NB4 (cell line): ENCODE measurements at regions not wholly inside any gene's neighbourhood (a gene's known extent, or its start where the extent isn't known, plus 50 kb on each side); places are given as distances from the start of the nearest gene placed in this dataset.

ENCODE experiments used
- DNase-seq: peaks from one replicate; pipeline ENCODE4 v3.0.0; 2010; ENCODE audit warnings: low read depth
- H3K4me3 ChIP-seq: one replicate; pipeline ENCODE4 v1.5.1; 2011; ENCODE audit warnings: mild to moderate bottlenecking, low read depth, low read length, moderate library complexity
- MYC ChIP-seq: IDR thresholded peaks from 2 replicates; pipeline ENCODE4 v1.6.1; 2011; ENCODE audit warnings: low read depth, low read length
- POLR2A ChIP-seq: IDR thresholded peaks from 2 replicates; pipeline ENCODE4 v1.6.1; 2011; ENCODE audit warnings: mild to moderate bottlenecking; ENCODE audit not compliant: insufficient read length; ENCODE audit errors: extremely low read depth
- TF ChIP-seq, protein P1 (sequence below): IDR thresholded peaks from 2 replicates; pipeline ENCODE4 v1.6.1; 2011; ENCODE audit warnings: low read depth, low read length
- TF ChIP-seq, protein P2 (sequence below): IDR thresholded peaks from one replicate; pipeline ENCODE4 v1.5.1; 2012; ENCODE audit warnings: low read depth, low read length

DNA sequence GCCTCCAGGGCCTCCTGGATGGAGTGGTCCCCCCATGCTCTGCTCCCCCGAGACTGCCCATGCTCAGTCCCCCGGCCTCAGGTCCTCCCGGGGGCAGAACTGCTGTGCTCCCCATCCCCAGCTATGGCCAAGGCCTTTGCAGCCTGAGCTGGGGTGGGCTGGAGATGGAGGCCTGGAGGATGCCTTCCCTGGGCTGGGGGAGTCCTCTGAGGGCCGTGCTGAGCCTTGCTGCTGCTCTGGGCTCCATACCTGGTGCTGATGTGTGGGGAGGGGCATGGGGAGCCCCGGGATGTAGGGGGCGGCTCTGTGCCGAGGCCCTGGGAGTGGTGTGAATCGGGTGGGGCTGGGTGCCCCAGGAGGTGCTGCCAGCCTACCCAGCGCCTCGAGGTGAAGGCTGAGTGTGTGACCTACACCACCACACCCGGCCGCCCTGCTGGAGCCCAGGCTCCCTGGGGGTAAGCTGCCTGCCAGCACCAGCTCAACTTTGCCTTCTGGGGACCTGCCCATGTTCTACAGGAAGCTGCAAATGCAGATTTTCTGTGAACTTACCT lies 109.5 kb downstream of the UNCX start:
- DNase-seq: no peak
- TF ChIP-seq MYC: no peak
- H3K4me3 ChIP-seq: no peak overlapping the region

DNA sequence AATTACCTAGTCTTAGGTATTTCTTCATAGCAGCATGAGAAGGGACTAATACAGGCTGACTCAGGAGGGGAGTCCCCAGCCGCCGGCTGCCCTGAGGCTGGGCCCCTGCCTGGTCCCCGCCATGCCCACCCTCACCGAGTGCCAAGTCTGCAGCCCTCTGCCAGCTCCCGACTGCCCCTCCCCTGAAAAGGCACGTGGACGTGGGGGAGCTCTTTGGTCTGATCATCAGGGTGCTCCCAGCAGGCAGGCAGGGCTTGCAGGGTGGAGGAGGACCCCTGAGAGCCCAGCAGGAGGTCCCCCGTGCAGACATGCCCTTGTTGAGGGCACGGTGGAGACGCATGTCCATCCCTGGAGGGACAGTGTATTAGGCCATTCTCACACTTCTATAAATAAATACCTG lies 110.9 kb downstream of the UNCX start:
- H3K4me3 ChIP-seq: no peak overlapping the region
- TF ChIP-seq POLR2A: no peak
- TF ChIP-seq, protein P1, sequence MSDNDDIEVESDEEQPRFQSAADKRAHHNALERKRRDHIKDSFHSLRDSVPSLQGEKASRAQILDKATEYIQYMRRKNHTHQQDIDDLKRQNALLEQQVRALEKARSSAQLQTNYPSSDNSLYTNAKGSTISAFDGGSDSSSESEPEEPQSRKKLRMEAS: no peak
- no peak for TF ChIP-seq MYC
- TF ChIP-seq, protein P2, sequence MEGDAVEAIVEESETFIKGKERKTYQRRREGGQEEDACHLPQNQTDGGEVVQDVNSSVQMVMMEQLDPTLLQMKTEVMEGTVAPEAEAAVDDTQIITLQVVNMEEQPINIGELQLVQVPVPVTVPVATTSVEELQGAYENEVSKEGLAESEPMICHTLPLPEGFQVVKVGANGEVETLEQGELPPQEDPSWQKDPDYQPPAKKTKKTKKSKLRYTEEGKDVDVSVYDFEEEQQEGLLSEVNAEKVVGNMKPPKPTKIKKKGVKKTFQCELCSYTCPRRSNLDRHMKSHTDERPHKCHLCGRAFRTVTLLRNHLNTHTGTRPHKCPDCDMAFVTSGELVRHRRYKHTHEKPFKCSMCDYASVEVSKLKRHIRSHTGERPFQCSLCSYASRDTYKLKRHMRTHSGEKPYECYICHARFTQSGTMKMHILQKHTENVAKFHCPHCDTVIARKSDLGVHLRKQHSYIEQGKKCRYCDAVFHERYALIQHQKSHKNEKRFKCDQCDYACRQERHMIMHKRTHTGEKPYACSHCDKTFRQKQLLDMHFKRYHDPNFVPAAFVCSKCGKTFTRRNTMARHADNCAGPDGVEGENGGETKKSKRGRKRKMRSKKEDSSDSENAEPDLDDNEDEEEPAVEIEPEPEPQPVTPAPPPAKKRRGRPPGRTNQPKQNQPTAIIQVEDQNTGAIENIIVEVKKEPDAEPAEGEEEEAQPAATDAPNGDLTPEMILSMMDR: no peak
- DNase-seq: no peak

DNA sequence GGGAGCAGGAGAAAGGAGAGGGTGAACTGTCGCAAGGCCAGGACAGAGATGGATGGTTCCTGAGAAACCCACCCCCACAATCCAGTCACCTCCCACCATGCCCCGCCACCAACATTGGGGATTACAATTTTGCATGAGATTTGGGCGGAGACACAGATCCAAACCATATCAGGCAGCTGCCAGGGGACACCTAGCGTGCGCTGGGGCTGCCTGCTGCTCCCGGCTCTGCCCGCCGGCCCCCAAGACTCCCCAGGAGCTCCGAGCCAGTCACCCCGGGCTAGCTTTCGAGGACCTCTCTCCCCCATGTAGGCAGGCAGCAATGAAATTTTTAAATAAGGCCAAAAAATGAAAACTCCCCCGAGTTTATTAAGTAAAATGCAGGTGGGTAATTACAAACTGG lies 111.7 kb downstream of the UNCX start:
- TF ChIP-seq, protein P2: no peak
- no peak for TF ChIP-seq POLR2A
- TF ChIP-seq, protein P1: no peak
- no peak for TF ChIP-seq MYC
- DNase-seq: no peak
- H3K4me3 ChIP-seq: no peak overlapping the region

DNA sequence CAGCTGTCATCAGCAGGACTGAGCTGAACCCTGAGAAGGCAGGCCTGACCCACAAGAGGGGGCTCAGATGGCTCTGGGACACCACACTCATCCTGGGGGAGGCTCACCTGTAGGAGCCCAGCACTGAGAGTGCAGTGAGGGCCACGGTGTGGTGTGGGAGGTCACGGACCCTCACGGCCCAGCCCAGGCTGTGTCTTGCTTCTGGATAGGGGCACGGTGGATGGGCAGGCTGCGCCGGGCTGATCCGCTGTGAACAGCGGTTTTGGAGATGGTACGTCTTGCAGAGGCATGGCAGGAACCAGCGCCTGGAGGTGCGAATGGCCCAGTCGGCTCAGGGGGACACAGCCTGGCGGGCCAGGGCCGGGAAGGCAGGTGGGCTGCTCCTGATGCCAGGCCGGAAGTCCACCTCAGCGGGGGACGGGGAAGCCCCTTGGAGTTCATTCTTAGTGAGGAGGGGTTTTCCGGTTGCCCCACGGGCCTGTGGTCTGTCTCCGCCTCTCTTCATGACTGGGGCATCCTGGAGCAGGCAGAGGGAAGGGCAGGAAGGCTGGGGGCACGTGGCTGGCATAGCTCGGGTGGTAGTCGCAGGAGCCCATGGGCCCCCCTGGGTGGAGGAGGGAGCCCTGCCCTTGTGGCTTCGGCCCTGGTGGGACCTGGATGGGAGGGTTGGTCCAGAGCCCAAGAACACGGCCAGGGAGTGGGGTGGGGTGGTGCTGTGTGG lies 112.5 kb downstream of the UNCX start:
- DNase-seq: no peak
- TF ChIP-seq, protein P1: no peak
- TF ChIP-seq POLR2A (no peak), MYC (no peak)
- TF ChIP-seq, protein P2: no peak
- no peak overlapping the region for H3K4me3 ChIP-seq

DNA sequence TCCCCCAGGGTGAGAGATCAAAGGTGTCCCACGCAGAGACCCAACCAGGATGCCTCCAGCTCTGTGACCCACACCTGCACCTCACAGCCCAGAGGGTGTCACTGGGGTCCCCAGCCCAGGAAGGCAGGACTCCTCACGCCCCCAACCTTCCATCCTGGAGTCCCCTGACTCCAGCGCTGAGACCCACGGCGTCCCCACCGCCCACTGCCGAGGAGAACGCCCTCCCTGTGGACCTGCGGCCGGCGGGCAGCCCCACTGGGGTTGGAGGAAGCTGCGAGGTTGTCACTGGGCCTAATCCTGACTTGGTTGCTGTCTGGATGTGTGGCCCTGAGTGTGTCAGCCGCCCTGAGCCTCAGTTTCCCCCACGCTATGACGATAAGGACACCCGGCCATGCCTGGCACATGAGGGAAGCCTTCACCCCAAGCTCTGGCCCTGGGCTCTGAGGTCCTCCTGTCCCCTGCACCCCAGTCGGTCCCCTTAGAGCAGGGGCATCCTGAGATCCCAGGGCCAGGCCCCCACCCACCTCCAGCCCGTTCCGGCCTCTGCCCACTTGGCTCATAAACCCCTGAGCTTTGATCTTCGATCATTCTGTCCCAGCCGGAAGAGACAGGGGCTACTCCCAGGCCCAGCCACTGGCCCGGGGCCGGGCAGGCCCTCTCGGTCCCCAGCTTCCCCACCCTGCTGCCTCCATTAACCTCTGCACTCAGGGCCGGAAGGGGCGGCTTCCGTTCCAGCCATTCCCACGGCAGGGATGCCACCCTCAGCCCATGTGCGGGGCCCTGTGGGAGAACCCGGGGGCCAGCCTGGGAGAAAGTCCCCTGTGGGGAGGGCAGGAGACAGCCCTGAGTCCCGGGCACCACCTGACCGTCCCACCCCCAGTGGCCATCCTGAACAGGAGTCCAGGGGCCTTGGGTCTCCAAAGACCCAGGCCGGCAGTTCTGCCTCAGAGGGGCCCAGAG lies 113.2 kb downstream of the MICALL2 start:
- no peak for DNase-seq
- TF ChIP-seq, protein P1: no peak
- TF ChIP-seq POLR2A: no peak
- TF ChIP-seq MYC: no peak
- TF ChIP-seq, protein P2: no peak
- H3K4me3 ChIP-seq: no peak overlapping the region

DNA sequence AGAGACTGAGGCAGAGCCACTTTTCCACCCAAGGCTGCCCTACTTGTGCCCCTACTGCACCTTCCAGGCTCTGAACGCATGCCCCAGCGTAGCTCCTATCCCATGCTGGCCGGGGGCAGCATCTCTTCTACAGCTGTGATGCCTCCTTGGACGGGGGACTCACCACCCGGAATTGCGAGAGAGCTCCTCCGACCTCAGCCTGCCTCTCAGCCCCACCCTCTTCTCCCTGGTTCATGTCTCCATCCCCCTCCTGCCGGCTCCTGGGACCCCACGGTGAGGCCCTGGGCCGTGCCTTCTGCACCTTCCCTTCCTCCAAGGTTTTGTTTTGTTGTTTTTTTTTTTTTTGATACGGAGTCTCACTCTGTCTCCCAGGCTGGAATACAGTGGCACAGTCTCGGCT lies 112.4 kb downstream of the MICALL2 start:
- TF ChIP-seq, protein P2: no peak
- TF ChIP-seq POLR2A (no peak), MYC (no peak)
- TF ChIP-seq, protein P1: no peak
- H3K4me3 ChIP-seq: no peak overlapping the region
- DNase-seq: no peak
